ENCODE measurements at regions not wholly inside any gene's neighbourhood (a gene's known extent, or its start where the extent isn't known, plus 50 kb on each side); places are given as distances from the start of the nearest gene placed in this dataset.
"Not testable (repeated sequence)": the region's sequence is repeated elsewhere in the genome, so short reads cannot be mapped to it uniquely, and the experiment has no call there.

DNA sequence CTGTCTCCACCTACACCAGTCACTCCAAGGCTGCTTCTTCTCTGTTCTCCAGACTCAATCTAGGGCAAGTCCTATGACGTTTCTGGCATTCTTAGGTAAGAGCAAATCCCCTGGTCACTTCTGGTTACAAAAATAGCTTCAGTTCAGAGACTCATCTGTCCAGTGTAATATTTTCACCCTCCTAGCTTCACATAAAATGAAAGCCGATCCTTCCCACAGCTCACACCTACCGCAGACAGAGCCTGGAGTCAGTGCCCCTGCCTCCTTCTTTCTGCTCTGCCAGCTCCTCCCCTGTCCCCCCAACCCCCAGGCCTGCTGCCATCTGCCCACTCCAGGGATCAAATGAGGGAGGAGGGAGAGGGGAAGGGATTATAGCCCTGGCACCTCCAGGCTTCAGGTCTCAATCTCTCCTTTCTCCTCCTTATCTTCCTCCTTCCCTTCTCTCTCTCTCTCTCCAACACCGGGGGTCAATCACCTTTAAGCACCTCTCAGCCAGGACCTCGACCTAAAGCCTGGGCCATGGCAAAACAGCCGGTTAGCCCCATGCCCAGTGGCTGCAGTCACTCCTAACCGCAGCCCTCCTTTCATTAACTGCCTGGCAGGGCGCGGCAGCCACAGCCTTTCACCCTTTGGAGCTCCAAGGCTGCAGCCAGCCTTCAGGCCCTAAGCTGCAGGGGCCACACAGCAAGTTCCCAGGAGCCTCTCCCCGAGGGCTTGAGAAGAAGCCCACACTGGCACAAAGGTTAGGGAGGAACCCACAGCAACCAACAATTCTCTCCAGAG, 292.6 kb upstream of the MGMT start:
- intact Hi-C loops (cut with micrococcal nuclease) = no loop called here

- intact Hi-C loops (cut with micrococcal nuclease) = no loop called here
Observed at GRCh38 chr10:129179245-129179971, 287.6 kb upstream of the MGMT start.

- intact Hi-C loops (cut with micrococcal nuclease) = no loop called here
Observed at GRCh38 chr10:129179972-129180678, 286.9 kb upstream of the MGMT start.

DNA sequence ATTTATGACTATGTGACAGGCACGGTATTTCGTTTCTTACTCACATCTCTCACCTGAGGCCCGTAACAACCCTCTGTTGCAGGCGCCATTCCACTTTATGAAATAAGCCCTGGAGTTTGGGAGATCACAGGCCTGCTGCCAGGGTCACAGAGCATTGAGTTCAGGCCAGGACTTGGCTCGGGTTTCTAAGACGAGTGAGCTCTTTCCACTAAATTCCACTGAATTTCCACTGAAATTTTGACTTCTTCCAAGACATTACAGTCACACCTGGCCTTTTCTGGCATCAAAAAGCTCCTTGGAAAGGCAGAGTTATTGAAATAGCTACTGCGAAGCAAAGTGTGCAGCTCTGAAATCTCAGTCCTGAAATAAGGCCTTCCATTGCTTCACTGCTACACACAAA, 282.8 kb upstream of the MGMT start:
- intact Hi-C loops (cut with micrococcal nuclease) = no loop called here

- intact Hi-C loops (cut with micrococcal nuclease) = no loop called here
Observed at GRCh38 chr10:129187331-129187730, 279.7 kb upstream of the MGMT start.

GRCh38 chr10:129191797-129192196, 275.2 kb upstream of the MGMT start:
- intact Hi-C loops (cut with micrococcal nuclease) = no loop called here

- intact Hi-C loops (cut with micrococcal nuclease) = no loop called here
Observed at GRCh38 chr10:129192344-129193128, 274.5 kb upstream of the MGMT start.

- intact Hi-C loops (cut with micrococcal nuclease) = no loop called here
Observed at GRCh38 chr10:129193148-129193547, 273.9 kb upstream of the MGMT start.

GRCh38 chr10:129194181-129194870, 272.7 kb upstream of the MGMT start:
- intact Hi-C loops (cut with micrococcal nuclease) = no loop called here

DNA sequence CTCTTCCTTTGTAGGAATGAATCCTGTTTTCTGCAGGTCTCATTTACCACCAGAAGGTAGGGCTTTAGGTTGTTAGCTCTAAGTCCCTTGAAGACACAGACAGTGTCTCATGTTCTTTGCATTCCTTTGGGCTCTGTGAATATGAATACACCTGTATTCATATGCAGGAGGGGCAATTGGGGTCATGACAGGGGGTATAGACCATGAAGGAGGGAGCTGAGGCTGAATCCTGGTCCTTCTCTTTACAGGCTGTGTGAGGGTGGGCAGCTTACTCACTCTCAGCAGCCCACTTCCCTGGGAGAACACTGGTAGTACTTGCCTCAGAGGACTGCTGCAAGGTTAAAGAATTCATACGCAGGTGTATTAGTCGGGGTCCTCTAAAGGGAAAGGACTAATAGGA, 267.2 kb upstream of the MGMT start:
- intact Hi-C loops (cut with micrococcal nuclease) = no loop called here

DNA sequence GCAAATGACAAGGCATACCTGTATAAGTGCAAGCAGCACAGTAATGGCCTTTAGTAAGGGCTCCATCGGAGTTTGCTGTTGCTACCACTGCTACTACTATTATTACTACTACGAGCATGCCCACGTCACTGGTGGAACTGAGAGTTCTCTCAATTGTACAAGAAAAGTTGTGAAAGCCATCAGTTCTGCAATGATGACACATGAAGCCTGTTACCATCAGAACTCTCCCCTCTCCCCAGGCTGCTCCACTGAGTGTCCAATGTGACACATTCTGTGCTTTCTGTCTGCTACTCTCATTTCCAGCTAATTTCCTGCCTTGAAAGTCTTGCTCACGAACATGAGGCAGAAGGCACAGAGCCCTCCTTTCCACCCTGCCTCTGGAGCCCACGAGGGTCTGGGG, 263.2 kb upstream of the MGMT start:
- intact Hi-C loops (cut with micrococcal nuclease) = no loop called here

DNA sequence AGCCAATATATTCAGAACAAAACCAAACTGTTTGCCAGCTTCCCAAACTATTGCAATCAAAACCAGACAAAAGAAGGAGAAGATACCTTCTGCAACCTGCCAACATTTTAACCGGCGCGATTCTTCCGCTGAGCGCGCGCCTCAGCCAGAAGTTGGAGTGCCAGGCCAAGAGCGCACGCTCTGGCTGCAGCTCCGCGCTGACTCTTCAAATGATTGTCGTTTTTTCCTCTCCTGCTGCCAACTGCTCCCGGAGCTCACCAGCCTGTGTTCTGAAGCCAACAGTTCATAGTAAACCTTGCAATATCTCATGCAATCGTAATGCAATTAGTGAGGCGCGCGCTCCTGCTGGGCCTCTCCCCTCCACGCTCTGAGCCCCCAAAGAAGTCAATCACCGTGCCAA, 259.7 kb upstream of the MGMT start:
- intact Hi-C loops (cut with micrococcal nuclease) = no loop called here

- intact Hi-C loops (cut with micrococcal nuclease) = no loop called here
Observed at GRCh38 chr10:129210876-129211275, 256.2 kb upstream of the MGMT start.

- intact Hi-C loops (cut with micrococcal nuclease) = no loop called here
Observed at GRCh38 chr10:129213256-129213655, 253.8 kb upstream of the MGMT start.

GRCh38 chr10:129213996-129214395, 253.0 kb upstream of the MGMT start:
- intact Hi-C loops (cut with micrococcal nuclease) = not testable (repeated sequence)

DNA sequence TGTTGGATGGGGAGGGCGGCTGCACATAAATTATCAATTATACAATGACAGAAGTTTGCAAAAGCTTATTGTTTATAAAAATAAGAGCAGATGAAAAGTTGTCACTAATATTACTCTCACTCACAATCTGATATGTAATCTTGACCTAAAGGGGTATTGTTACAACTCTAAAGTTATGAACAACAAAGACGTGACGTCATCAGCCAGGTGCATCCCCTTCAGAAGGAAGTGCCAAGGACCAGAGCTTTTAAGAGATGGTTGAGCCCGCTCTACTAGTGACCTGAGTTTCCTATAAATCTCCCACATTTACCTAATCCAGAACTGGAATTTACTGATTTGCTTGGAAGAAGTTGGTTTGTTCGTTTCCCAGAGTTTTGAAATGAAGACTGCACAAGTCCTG, 247.7 kb upstream of the MGMT start:
- intact Hi-C loops (cut with micrococcal nuclease) = no loop called here

- intact Hi-C loops (cut with micrococcal nuclease) = no loop called here
Observed at GRCh38 chr10:129222436-129222835, 244.6 kb upstream of the MGMT start.

GRCh38 chr10:129223363-129223762, 243.7 kb upstream of the MGMT start:
- intact Hi-C loops (cut with micrococcal nuclease) = no loop called here

DNA sequence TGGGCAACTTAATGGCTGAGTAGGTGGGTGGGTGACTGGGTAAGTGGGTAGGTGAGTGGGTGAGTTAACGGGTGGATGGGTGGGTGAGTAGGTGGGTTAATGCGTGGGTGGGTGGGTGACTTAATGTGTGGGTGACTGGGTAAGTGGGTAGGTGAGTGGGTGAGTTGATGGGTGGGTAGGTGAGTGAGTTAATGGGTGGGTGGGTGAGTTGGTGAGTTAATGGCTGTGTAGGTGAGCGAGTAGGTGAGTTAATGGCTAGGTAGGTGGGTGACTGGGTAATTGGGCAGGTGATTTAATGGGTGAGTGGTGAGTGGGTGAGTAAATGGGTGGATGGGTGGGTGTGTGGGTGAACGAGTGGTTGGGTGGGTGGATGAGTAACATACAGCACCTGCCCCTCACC, 243.0 kb upstream of the MGMT start:
- intact Hi-C loops (cut with micrococcal nuclease) = no loop called here

- intact Hi-C loops (cut with micrococcal nuclease) = no loop called here
Observed at GRCh38 chr10:129231821-129232220, 235.2 kb upstream of the MGMT start.
